ENCODE measurements at regions not wholly inside any gene's neighbourhood (a gene's known extent, or its start where the extent isn't known, plus 50 kb on each side); places are given as distances from the start of the nearest gene placed in this dataset.

GRCh38 chr9:1653282-1653681, 361.9 kb upstream of the SMARCA2 start:
- no peak for DNase-seq (ENCODE audit: low read depth)
- TF ChIP-seq, protein P1, sequence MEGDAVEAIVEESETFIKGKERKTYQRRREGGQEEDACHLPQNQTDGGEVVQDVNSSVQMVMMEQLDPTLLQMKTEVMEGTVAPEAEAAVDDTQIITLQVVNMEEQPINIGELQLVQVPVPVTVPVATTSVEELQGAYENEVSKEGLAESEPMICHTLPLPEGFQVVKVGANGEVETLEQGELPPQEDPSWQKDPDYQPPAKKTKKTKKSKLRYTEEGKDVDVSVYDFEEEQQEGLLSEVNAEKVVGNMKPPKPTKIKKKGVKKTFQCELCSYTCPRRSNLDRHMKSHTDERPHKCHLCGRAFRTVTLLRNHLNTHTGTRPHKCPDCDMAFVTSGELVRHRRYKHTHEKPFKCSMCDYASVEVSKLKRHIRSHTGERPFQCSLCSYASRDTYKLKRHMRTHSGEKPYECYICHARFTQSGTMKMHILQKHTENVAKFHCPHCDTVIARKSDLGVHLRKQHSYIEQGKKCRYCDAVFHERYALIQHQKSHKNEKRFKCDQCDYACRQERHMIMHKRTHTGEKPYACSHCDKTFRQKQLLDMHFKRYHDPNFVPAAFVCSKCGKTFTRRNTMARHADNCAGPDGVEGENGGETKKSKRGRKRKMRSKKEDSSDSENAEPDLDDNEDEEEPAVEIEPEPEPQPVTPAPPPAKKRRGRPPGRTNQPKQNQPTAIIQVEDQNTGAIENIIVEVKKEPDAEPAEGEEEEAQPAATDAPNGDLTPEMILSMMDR (IDR thresholded peaks at IDR 0.05; ENCODE audit: low read length, missing control alignments): no peak
- H3K4me3 ChIP-seq (replicated peaks; ENCODE audit: low read depth, low read length): no peak overlapping the region

GRCh38 chr9:1658661-1659362, 356.3 kb upstream of the SMARCA2 start:
- TF ChIP-seq, protein P1 (IDR thresholded peaks at IDR 0.05; ENCODE audit: low read length, missing control alignments): no peak
- H3K4me3 ChIP-seq (replicated peaks; ENCODE audit: low read depth, low read length): no peak overlapping the region
- DNase-seq (ENCODE audit: low read depth): no peak

GRCh38 chr9:1659363-1659690, 355.8 kb upstream of the SMARCA2 start:
- H3K4me3 ChIP-seq (replicated peaks; ENCODE audit: low read depth, low read length): no peak overlapping the region
- TF ChIP-seq, protein P1 (IDR thresholded peaks at IDR 0.05; ENCODE audit: low read length, missing control alignments): no peak
- DNase-seq (ENCODE audit: low read depth): no peak

- DNase-seq (ENCODE audit: low read depth): no peak
- TF ChIP-seq, protein P1 (IDR thresholded peaks at IDR 0.05; ENCODE audit: low read length, missing control alignments): no peak
- no peak overlapping the region for H3K4me3 ChIP-seq (replicated peaks; ENCODE audit: low read depth, low read length)
Observed at GRCh38 chr9:1668441-1668840, 346.7 kb upstream of the SMARCA2 start.

DNA sequence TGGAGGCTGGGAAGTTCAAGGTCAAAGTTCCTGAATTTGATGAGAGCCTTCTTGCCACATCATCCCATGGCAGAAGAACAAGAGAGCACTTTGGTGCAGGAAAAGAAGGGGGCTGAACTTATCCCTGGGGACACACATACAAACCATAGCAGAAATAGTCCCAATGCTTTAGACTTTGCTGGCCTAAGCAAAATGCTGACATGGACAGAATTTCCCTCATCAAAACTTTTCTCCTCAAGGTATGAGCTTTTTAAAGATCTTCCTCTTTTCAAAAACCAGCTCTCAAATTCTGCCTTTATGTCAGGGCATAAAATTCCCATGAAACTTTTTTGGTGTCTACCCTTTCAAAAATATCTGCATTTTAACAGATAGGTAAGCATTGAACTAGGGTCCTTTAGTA, 341.8 kb upstream of the SMARCA2 start:
- no peak for DNase-seq (ENCODE audit: low read depth)
- TF ChIP-seq, protein P1 (IDR thresholded peaks at IDR 0.05; ENCODE audit: low read length, missing control alignments): no peak
- H3K4me3 ChIP-seq (replicated peaks; ENCODE audit: low read depth, low read length): no peak overlapping the region

DNA sequence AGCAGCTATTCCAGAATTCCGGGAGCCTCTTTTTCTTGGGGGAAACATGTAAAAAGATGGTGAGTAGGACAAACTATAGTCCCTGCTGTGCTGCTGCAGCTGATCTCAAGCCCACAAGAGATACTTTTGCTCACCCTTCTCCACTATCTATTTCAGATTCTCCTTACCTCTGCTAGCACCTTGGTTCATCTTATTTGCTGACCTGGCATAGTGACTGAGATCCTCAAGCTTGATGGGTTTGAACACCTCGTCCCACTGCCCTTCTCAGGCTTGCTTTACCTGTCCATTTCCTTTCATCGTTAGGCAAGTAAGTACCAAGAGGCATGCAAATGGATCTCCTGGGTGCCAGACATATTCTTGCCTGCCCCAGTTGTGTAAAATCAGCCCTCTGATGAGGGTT, 338.4 kb upstream of the SMARCA2 start:
- DNase-seq (ENCODE audit: low read depth): no peak
- TF ChIP-seq, protein P1 (IDR thresholded peaks at IDR 0.05; ENCODE audit: low read length, missing control alignments): no peak
- no peak overlapping the region for H3K4me3 ChIP-seq (replicated peaks; ENCODE audit: low read depth, low read length)

GRCh38 chr9:1683951-1684350, 331.2 kb upstream of the SMARCA2 start:
- TF ChIP-seq, protein P1 (IDR thresholded peaks at IDR 0.05; ENCODE audit: low read length, missing control alignments): no peak
- H3K4me3 ChIP-seq (replicated peaks; ENCODE audit: low read depth, low read length): no peak overlapping the region
- DNase-seq (ENCODE audit: low read depth): no peak

Measured in fibroblast of pulmonary artery (primary cell).